Activated CD8-positive, alpha-beta T cell treated with anti-CD3 and anti-CD28 coated beads for 36 hours (primary cell): ENCODE measurements at regions not wholly inside any gene's neighbourhood (a gene's known extent, or its start where the extent isn't known, plus 50 kb on each side); places are given as distances from the start of the nearest gene placed in this dataset.

Source experiments
- ATAC-seq: fragments of 200-7000 bp; cut with Tn5 transposase; one replicate; pipeline ENCODE4 v1.10.0; 2021; ENCODE audit warnings: mild to moderate bottlenecking, moderate library complexity
- CTCF ChIA-PET: fragments of 350-600 bp; sonication (Branson Sonifier 250); formaldehyde crosslinking; loops from one replicate; lab custom pipeline; 2021; ENCODE audit warnings: antibody characterized with exemption; lab: Charles Lee
- POLR2A ChIA-PET: fragments of 350-600 bp; sonication (Branson Sonifier 250); formaldehyde crosslinking; loops from one replicate; lab custom pipeline; 2021; ENCODE audit warnings: antibody characterized with exemption; lab: Charles Lee
- DNase-seq: peaks from one replicate; pipeline ENCODE4 v3.0.0-alpha.2; 2020
- H3K27ac Mint-ChIP-seq: one replicate; pipeline ENCODE4 v1.8.0; 2021; ENCODE audit warnings: mild to moderate bottlenecking, mixed read lengths
- H3K27me3 Mint-ChIP-seq: one replicate; pipeline ENCODE4 v1.8.0; 2021; ENCODE audit warnings: mixed read lengths
- H3K36me3 Mint-ChIP-seq: one replicate; pipeline ENCODE4 v1.8.0; 2021; ENCODE audit warnings: low read depth, mixed read lengths
- H3K4me1 Mint-ChIP-seq: one replicate; pipeline ENCODE4 v1.8.0; 2021; ENCODE audit warnings: low read depth, mixed read lengths
- H3K4me3 Mint-ChIP-seq: one replicate; pipeline ENCODE4 v1.8.0; 2021; ENCODE audit warnings: mild to moderate bottlenecking, moderate library complexity, mixed read lengths
- H3K9me3 Mint-ChIP-seq: one replicate; pipeline ENCODE4 v1.8.0; 2021; ENCODE audit warnings: mixed read lengths
- CTCF ChIP-seq: fragments of 200-600 bp; IDR thresholded peaks from one replicate; pipeline ENCODE4 v1.8.0; 2022; ENCODE audit warnings: antibody characterized with exemption, mild to moderate bottlenecking
- intact Hi-C: fragments of 100-400 bp; cut with micrococcal nuclease; formaldehyde crosslinking; loops from one replicate; pipeline ENCODE4 v1.10.0; 2022

GRCh38 chr5:89513299-89514044 is 630.5 kb upstream of the MEF2C start:
- Mint-ChIP-seq H3K4me3 (no peak overlapping the region), H3K27ac (no peak overlapping the region), H3K4me1 (no peaks in the 10 kb centered on the region), H3K27me3 (no peaks in the 10 kb centered on the region), H3K36me3 (no peaks in the 10 kb centered on the region), H3K9me3 (no peaks in the 10 kb centered on the region)
- DNase-seq (no peak), ATAC-seq (no peak)
- TF ChIP-seq CTCF = no peak
- ChIA-PET CTCF (no interaction called here), POLR2A (no interaction called here)
- intact Hi-C loops = no loop called here

GRCh38 chr5:89504051-89504450 is 621.1 kb upstream of the MEF2C start:
- Mint-ChIP-seq H3K27ac (no peak overlapping the region), H3K27me3 (no peaks in the 10 kb centered on the region), H3K4me1 (no peaks in the 10 kb centered on the region), H3K36me3 (no peaks in the 10 kb centered on the region), H3K4me3 (no peak overlapping the region), H3K9me3 (no peaks in the 10 kb centered on the region)
- ATAC-seq (no peak), DNase-seq (no peak)
- intact Hi-C loops = no loop called here
- POLR2A ChIA-PET = no interaction called here
- CTCF ChIA-PET = no interaction called here
- no peak for TF ChIP-seq CTCF

GRCh38 chr5:89499787-89500186 is 616.8 kb upstream of the MEF2C start:
- H3K4me3 Mint-ChIP-seq = no peak overlapping the region
- ChIA-PET POLR2A (no interaction called here), CTCF (no interaction called here)
- H3K36me3 Mint-ChIP-seq = no peaks in the 10 kb centered on the region
- intact Hi-C loops = no loop called here
- H3K4me1 Mint-ChIP-seq = no peaks in the 10 kb centered on the region
- H3K9me3 Mint-ChIP-seq = no peaks in the 10 kb centered on the region
- no peak overlapping the region for H3K27ac Mint-ChIP-seq
- TF ChIP-seq CTCF = no peak
- ATAC-seq (no peak), DNase-seq (no peak)
- H3K27me3 Mint-ChIP-seq = no peaks in the 10 kb centered on the region

- H3K4me1 Mint-ChIP-seq = no peaks in the 10 kb centered on the region
- no peaks in the 10 kb centered on the region for H3K36me3 Mint-ChIP-seq
- H3K9me3 Mint-ChIP-seq = no peaks in the 10 kb centered on the region
- POLR2A ChIA-PET = interaction anchor here (0.6 kb wide), 1 partner anchor 430 kb away, joined by 4 read pairs; no protein-coding TSS in a partner anchor
- CTCF ChIA-PET = no interaction called here
- intact Hi-C loops = no loop called here
- no peaks in the 10 kb centered on the region for H3K27me3 Mint-ChIP-seq
- DNase-seq (no peak), ATAC-seq (no peak)
- TF ChIP-seq CTCF = no peak
- no peak overlapping the region for H3K27ac Mint-ChIP-seq
- H3K4me3 Mint-ChIP-seq = no peak overlapping the region
These were observed 615.7 kb upstream of the MEF2C start for GRCh38 chr5:89498699-89499098.

DNA sequence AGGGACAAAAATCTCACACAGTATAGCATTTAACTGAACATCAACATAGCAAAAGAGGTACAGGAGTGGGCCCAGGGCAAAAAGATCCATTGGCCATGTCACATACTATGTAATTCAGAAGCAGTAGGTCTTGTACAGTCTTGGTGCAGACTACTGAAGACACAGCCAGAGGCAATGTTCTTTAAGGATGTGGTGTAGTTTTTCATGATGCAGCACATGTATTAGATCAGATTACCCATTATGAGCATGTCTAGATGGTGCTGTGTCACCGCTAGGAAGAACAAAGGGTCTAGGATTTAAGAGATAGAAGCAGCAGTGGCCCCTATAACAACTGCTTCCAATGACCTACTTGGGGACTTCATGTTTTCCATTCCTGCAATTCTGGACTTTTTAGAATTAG is 610.4 kb upstream of the MEF2C start:
- no peaks in the 10 kb centered on the region for H3K9me3 Mint-ChIP-seq
- POLR2A ChIA-PET = no interaction called here
- no peak overlapping the region for H3K27ac Mint-ChIP-seq
- intact Hi-C loops = no loop called here
- H3K27me3 Mint-ChIP-seq = no peaks in the 10 kb centered on the region
- no peak for DNase-seq
- H3K4me3 Mint-ChIP-seq = no peak overlapping the region
- H3K4me1 Mint-ChIP-seq = no peaks in the 10 kb centered on the region
- no peak for ATAC-seq
- CTCF ChIA-PET = no interaction called here
- no peaks in the 10 kb centered on the region for H3K36me3 Mint-ChIP-seq
- no peak for TF ChIP-seq CTCF
